ENCODE measurements at regions not wholly inside any gene's neighbourhood (a gene's known extent, or its start where the extent isn't known, plus 50 kb on each side); places are given as distances from the start of the nearest gene placed in this dataset.

GRCh38 chr7:131655447-131655846 lies 99.0 kb upstream of the PODXL start:
- H2AFZ ChIP-seq (replicated peaks; ENCODE audit: low read length, poor library complexity) = no peak overlapping the region
- H3K79me1 ChIP-seq (ENCODE audit: low read depth in 1 of 2, low read length in 2 of 2) = peaks cover 0 to 8% of the 10 kb centered on the region in 2 experiments; a peak in 1 of 4 replicates
- H2BK120ac ChIP-seq (ENCODE audit: low read depth, low read length) = no peak overlapping the region
- peaks cover 11% of the 10 kb centered on the region for H3K9me1 ChIP-seq (ENCODE audit: insufficient read depth, low read length)
- ATAC-seq (ENCODE audit: low read depth) (no peak), DNase-seq (no peak)
- H4K8ac ChIP-seq (ENCODE audit: low read depth in 2 of 2, low read length in 2 of 2) = no peak overlapping the region
- H4K91ac ChIP-seq (ENCODE audit: insufficient read depth, low read depth, low read length) = no peak overlapping the region
- H3K4me3 ChIP-seq (ENCODE audit: insufficient read depth, low read depth, low read length) = no peak overlapping the region
- H3K14ac ChIP-seq (replicated peaks; ENCODE audit: low read depth, low read length) = no peak overlapping the region
- H2BK20ac ChIP-seq (ENCODE audit: low read depth, low read length) = no peak overlapping the region
- H3K18ac ChIP-seq (ENCODE audit: low read depth, low read length) = no peak overlapping the region
- ChIA-PET CTCF (interaction anchor here (0.6 to 2.5 kb wide), 5 partner anchors 51 to 154 kb away, joined by 3 to 6 read pairs (median 4); no protein-coding TSS in a partner anchor), POLR2A (ENCODE audit: unreplicated experiment) (no interaction called here)
- no peak overlapping the region for H2AK9ac ChIP-seq (replicated peaks; ENCODE audit: low read depth, low read length, poor library complexity)
- no peak overlapping the region for H3K56ac ChIP-seq (ENCODE audit: extremely low read depth, insufficient read depth, low read length)
- no peaks in the 10 kb centered on the region for H3K9me3 ChIP-seq (ENCODE audit: control insufficient read depth, insufficient read depth, low read length)
- dilution Hi-C loops (cut with HindIII; ENCODE audit: low sequenced_read_pairs, unreplicated experiment) = no loop called here
- H3K23ac ChIP-seq (ENCODE audit: low read depth, low read length) = no peak overlapping the region
- no peak overlapping the region for H2BK5ac ChIP-seq (ENCODE audit: low read depth, low read length, poor library complexity, severe bottlenecking)
- no peak overlapping the region for H4K5ac ChIP-seq (ENCODE audit: low read depth, low read length)
- no peak overlapping the region for H2BK15ac ChIP-seq (ENCODE audit: low read depth, low read length)
- no peak overlapping the region for H2AK5ac ChIP-seq (ENCODE audit: low read depth, low read length)
- no peaks in the 10 kb centered on the region for H3K4me1 ChIP-seq (ENCODE audit: control insufficient read depth, insufficient read depth, low read length)
- WGBS, 2 experiments (ENCODE audit: extremely low coverage in 2 of 2, insufficient read length in 1 of 2) = no CpG with 5 or more reads among the region's 6 CpGs
- in situ Hi-C loops (cut with MboI; ENCODE audit: low sequenced_read_pairs) = loop anchor here (10.0 kb wide), 1 partner anchor 111 kb away; no protein-coding TSS in a partner anchor
- TF ChIP-seq MXI1 (IDR thresholded peaks at IDR 0.05; ENCODE audit: borderline replicate concordance, low read depth, low read length) = no peak
- no peak for TF ChIP-seq RAD21 (IDR thresholded peaks at IDR 0.05; ENCODE audit: low read length)
- no peak for TF ChIP-seq POLR2A (IDR thresholded peaks at IDR 0.05; ENCODE audit: low read depth, low read length)
- TF ChIP-seq CHD1 (IDR thresholded peaks at IDR 0.05; ENCODE audit: low read depth, low read length) = no peak
- H3K9ac ChIP-seq (ENCODE audit: low read depth, low read length) = no peak overlapping the region
- no peaks in the 10 kb centered on the region for H3K36me3 ChIP-seq (ENCODE audit: control insufficient read depth, insufficient read depth, low read length)
- H3K27me3 ChIP-seq (ENCODE audit: control insufficient read depth, insufficient read depth, low read length) = peaks cover 2% of the 10 kb centered on the region; the same call in 1 of the 2 replicates
- no peak overlapping the region for H3K4ac ChIP-seq (ENCODE audit: low read depth, low read length)
- no peak overlapping the region for H3K4me2 ChIP-seq (ENCODE audit: low read depth, low read length)
- H4K20me1 ChIP-seq (ENCODE audit: insufficient read depth, low read length) = no peaks in the 10 kb centered on the region
- intact Hi-C loops (cut with micrococcal nuclease) = loop anchor here (2.0 kb wide), 1 partner anchor 97 kb away; no protein-coding TSS in a partner anchor
- no TSS peak for BruUV-seq (replicated peaks)
- H3K27ac ChIP-seq (ENCODE audit: insufficient read depth, low read length) = no peak overlapping the region

Measured in IMR-90 (cell line).